ENCODE measurements at regions not wholly inside any gene's neighbourhood (a gene's known extent, or its start where the extent isn't known, plus 50 kb on each side); places are given as distances from the start of the nearest gene placed in this dataset.
A peak's percentile ranks its signal among the peaks of the same experiment; 100 is the strongest.

DNA sequence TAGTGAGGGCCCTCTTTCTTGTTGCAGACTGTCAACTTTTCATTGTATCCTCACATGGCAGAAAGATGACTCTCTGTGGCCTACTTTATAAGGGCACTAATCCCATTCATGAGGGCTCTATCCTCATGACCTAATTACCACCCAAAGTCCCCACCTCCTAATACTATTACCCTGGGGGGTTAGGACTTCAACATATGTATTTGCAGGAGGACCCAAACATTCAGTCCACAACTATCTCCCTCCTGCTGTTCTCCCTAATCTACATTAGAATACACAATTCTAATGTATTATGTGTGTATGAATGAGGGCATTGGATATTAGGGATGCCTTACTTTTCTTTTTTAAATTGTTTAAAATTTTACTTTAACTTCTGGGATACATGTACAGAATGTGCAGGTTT is 246.0 kb upstream of the TANK start:
- DNase-seq (ENCODE audit: low read depth), result no peak

DNA sequence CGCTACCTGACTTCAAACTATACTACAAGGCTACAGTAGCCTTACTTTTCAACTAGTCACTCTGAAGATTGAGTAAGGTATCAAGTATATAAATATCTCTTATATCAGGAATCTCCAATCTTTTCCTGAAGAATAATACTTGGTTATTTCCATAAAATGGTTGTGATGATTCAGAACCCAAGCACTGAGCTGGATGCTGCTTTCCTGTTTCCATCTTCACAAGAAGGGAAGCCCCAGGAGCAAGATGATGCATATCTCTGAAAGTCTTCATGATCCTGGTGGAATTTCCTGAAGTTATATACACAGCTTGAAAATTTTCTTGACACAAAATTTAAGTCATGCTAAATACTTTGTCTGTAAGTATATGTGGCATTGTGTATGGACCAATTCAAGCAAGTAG is 243.9 kb upstream of the TANK start:
- DNase-seq (ENCODE audit: low read depth), result no peak

GRCh38 chr2:160917850-160918249 is 242.4 kb upstream of the TANK start:
- no peak for DNase-seq (ENCODE audit: low read depth)

GRCh38 chr2:160918258-160918657 is 242.0 kb upstream of the TANK start:
- no peak for DNase-seq (ENCODE audit: low read depth)

GRCh38 chr2:160918906-160919503 is 241.2 kb upstream of the TANK start:
- peak; percentile 65 for DNase-seq (ENCODE audit: low read depth)

DNA sequence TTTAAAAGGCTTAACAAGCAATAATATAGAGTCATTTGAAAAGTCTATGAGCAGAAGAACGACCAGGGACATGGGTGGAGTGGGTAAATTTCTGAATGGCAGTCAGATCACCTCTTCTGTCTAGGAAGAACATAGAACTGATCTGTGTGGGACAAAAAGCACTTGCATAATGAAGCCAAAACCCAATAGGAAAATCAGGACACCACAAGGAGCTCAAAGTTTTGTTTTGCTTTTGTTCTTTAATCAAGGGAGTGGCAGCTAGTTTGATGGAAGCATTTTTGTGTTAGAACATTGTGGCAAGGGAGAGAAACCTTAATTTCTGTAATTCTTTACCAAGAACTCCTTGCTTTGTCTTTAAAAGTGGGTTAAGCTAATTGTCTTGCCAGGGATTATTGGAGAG is 240.2 kb upstream of the TANK start:
- no peak for DNase-seq (ENCODE audit: low read depth)

DNA sequence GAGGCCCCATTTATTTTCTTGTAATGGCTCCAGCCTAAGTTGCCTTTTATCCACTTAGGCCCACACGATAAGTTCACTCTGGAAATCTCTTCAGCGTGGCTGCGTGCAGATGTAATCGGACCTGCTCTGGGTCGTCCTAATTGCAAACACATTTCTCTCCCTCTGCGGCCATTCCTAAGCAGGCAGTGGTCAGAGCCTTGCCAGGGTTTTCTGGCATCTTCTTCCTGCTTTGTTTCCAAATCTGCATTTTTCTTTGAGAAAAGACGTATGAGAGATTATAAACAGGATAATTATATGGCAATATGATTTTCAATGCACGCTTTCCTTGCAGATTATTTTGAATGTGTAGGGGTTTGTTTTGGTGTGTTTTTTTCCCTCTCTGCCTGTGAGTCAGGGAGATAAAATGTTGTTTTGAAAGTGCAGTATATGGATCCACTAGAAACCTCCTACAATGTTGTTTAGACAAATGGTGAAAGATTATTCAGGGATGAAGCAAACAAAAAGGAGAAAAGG is 239.4 kb upstream of the TANK start:
- peak; percentile 95 for DNase-seq (ENCODE audit: low read depth)

DNA sequence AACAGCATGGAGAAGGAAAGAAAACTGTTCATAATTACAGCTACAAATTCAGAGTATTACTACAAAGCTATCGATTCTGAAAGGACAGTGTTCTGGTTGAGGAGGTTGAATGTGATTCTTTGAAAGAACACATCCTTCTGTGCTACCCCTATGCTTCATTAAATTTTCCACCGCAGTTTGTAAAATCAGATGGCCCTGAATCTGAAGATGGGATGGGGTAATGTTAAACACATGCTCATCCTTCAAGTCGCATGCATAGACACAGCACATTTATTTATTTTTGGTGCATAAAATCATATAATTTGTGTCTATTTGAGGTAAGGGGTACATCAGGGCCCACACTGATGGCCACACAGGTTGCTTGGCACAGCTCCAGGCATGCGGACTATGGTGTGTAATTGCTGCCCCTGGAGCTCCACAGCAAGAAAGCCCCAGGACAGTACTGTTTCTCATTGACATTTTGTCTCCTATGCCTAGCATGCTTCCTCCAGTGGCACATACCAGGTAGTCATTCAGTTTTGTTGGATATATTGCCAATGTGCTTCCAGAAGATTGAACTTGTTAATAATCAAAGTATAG is 238.8 kb upstream of the TANK start:
- no peak for DNase-seq (ENCODE audit: low read depth)

DNA sequence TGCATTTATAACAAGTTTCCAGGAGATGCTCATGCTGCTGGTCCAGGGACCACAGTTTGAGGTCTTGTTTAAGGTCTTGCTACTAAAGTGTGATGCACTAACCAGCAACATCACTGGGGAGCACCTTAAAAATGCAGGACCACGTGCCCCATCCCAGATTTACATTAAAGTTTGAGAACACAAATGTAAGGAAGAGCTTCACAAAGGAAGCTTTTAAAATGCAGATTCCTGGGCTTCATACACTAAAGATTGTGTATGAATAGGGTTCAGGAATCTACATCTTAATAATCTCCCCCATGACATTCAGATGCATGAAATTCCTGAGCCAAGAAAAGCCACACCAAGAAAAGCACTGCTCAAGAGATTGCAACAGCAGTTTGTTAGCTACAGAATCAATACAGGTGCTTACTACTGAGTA is 235.3 kb upstream of the TANK start:
- DNase-seq (ENCODE audit: low read depth), result no peak

GRCh38 chr2:160925956-160926355 is 234.3 kb upstream of the TANK start:
- DNase-seq (ENCODE audit: low read depth), result no peak

GRCh38 chr2:160927324-160927723 is 232.9 kb upstream of the TANK start:
- DNase-seq (ENCODE audit: low read depth), result no peak

DNA sequence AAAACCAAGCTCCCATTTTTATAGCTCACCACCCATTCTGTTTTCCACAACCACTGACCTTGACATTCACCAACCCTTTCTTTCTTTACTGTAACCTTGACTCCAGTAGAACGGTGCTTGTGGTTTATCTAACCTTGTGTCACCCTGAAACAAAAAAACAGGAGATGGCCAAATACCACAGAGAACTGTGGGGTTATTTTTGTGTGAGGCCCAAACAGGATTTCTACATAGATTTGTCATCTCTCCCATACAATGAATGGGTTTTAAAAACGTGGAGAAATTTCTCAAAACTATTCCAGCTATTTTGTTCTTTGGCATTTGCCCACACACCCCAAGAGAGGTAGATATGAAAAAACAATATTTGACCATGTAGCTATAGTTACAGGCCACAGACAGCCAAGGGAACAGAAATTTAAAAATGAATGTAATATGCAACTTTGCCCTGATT is 231.3 kb upstream of the TANK start:
- DNase-seq (ENCODE audit: low read depth), result peak; percentile 78

DNA sequence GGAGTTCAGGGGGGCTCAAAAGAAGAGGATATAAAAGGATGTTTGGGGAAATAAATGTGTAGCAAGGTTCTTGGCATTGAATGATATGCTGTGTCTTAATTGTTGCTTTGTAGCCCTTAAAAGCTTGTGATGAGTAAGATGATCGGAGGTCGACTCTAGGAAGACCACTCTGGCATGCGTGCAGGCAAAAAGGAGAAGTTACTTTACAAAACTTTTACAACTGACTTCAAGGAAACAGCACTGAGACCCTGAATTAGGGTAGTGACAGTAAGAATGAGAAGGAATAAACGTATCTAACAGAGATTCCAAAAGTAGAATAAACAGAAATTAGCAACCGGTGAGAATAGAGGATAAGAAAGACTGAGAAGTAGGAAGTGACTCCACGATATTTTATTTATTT is 228.7 kb upstream of the TANK start:
- no peak for DNase-seq (ENCODE audit: low read depth)

- peak; percentile 48 for DNase-seq (ENCODE audit: low read depth)
These were observed 227.3 kb upstream of the TANK start for GRCh38 chr2:160932960-160933359.

- DNase-seq (ENCODE audit: low read depth), result no peak
These were observed 226.0 kb upstream of the TANK start for GRCh38 chr2:160934263-160934662.

- DNase-seq (ENCODE audit: low read depth), result no peak
These were observed 225.2 kb upstream of the TANK start for GRCh38 chr2:160934991-160935390.

GRCh38 chr2:160936044-160936806 is 224.0 kb upstream of the TANK start:
- DNase-seq (ENCODE audit: low read depth), result no peak

DNA sequence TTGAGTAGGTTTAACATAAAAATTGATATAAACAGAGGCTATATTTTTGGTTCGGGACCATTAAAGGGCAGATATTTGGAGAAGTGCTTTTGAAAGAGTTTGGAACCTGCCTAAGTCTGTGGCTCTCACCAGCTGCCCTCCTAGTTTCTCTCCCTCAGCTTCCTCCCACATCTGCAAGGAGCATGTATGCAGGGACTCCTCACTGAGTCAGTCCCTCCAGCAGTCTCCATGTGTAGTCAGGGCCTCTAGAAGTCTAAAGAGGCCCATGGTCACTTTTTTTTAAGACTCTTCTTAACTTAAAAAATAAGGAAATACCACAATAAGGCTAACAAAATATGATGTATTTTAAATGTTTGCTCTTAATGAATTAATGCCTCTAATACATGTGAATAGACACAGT is 220.0 kb upstream of the TANK start:
- DNase-seq (ENCODE audit: low read depth), result peak; percentile 49

DNA sequence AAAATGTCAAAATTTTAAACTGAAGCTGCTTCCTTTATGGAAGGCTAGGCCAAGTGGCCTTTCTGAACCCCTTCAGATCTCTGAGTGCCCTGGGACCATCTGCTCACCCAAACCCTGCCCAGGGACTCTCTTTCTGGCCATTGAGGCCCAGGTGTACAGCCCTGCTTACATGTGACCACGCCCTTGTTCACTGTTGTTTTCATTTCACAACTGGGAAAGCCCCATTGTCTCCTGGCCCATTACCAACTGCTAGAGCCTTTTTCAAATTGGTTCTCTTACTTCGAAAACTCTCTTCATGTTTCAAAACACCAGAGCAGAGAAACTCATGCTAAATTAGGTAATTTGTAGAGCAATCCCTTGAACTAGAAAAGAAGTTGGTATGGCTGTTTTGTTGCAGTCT is 219.5 kb upstream of the TANK start:
- DNase-seq (ENCODE audit: low read depth), result peak; percentile 78

DNA sequence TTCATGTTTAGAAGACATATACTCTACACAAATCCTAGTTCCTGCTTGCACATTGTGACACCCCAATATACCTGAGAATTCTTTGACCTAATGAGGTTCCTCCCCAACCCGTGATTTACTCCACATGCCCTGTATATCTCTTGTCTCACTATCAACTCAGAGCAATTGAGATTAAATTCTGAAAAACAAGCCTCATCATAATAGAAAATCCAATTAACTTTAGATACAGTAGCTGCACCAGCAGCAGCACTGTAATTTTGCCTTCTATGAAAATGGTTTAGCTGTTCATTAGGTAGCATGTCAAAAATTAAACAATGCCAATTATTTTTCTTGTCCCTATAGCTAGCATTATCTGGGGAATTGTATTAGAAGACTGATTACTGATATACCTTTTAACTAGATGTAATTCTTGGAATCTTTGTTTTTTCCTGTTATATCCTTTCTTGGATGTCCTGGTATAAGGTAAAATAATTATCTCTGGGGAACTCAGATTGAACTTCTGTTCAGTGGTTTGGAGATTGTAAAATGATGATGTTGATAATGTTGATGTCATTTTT is 218.9 kb upstream of the TANK start:
- DNase-seq (ENCODE audit: low read depth), result no peak

- DNase-seq (ENCODE audit: low read depth), result peak; percentile 35
These were observed 217.6 kb upstream of the TANK start for GRCh38 chr2:160942476-160943142.

GRCh38 chr2:160943414-160943813 is 216.8 kb upstream of the TANK start:
- DNase-seq (ENCODE audit: low read depth), result no peak

All from iris pigment epithelial cell (primary cell).